ENCODE measurements at regions not wholly inside any gene's neighbourhood (a gene's known extent, or its start where the extent isn't known, plus 50 kb on each side); places are given as distances from the start of the nearest gene placed in this dataset.

DNA sequence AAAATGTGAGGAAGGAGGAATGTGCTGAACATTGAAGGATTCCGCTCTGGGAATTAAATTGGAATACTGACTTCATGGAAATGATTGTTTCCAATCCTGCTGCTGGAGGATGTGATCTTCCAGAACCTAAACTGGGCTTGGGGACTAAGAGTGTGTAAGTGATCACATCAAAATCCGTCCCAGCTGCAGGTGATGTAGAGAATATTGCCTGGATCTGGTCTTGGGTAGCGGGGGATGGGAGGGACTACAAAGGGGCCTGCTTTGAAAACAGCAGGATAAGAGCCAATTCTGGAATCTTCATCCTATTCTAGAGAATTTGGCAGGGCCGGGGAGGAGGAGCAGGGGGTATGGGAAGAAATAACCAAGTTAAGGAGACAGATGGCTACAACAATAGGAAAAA lies 552.2 kb upstream of the FZD8 start:
- H3K56ac ChIP-seq (ENCODE audit: extremely low read depth, insufficient read depth, low read length), result no peak overlapping the region
- dilution Hi-C loops (cut with HindIII; ENCODE audit: low sequenced_read_pairs, unreplicated experiment), result no loop called here

More for the DNA sequence above, 552.2 kb upstream of the FZD8 start:
- ATAC-seq (ENCODE audit: low read depth) (no peak), DNase-seq (no peak)
- H4K20me1 ChIP-seq (ENCODE audit: insufficient read depth, low read length), result no peaks in the 10 kb centered on the region
- H2AK9ac ChIP-seq (replicated peaks; ENCODE audit: low read depth, low read length, poor library complexity), result no peak overlapping the region
- H4K91ac ChIP-seq (ENCODE audit: insufficient read depth, low read depth, low read length), result no peak overlapping the region
- H3K9me1 ChIP-seq (ENCODE audit: insufficient read depth, low read length), result no peaks in the 10 kb centered on the region
- CTCF ChIA-PET, result no interaction called here
- no peak overlapping the region for H2AK5ac ChIP-seq (ENCODE audit: low read depth, low read length)
- no peak overlapping the region for H3K4me3 ChIP-seq (ENCODE audit: insufficient read depth, low read depth, low read length)
- POLR2A ChIA-PET (ENCODE audit: unreplicated experiment), result no interaction called here
- no peak overlapping the region for H2BK20ac ChIP-seq (ENCODE audit: low read depth, low read length)
- no peaks in the 10 kb centered on the region for H3K79me1 ChIP-seq (ENCODE audit: low read depth in 1 of 2, low read length in 2 of 2)
- no peak overlapping the region for H3K9ac ChIP-seq (ENCODE audit: low read depth, low read length)
- H3K27ac ChIP-seq (ENCODE audit: insufficient read depth, low read length), result no peak overlapping the region
- H3K27me3 ChIP-seq (ENCODE audit: control insufficient read depth, insufficient read depth, low read length), result no peaks in the 10 kb centered on the region
- H2AFZ ChIP-seq (replicated peaks; ENCODE audit: low read length, poor library complexity), result no peak overlapping the region
- TF ChIP-seq, protein P1, sequence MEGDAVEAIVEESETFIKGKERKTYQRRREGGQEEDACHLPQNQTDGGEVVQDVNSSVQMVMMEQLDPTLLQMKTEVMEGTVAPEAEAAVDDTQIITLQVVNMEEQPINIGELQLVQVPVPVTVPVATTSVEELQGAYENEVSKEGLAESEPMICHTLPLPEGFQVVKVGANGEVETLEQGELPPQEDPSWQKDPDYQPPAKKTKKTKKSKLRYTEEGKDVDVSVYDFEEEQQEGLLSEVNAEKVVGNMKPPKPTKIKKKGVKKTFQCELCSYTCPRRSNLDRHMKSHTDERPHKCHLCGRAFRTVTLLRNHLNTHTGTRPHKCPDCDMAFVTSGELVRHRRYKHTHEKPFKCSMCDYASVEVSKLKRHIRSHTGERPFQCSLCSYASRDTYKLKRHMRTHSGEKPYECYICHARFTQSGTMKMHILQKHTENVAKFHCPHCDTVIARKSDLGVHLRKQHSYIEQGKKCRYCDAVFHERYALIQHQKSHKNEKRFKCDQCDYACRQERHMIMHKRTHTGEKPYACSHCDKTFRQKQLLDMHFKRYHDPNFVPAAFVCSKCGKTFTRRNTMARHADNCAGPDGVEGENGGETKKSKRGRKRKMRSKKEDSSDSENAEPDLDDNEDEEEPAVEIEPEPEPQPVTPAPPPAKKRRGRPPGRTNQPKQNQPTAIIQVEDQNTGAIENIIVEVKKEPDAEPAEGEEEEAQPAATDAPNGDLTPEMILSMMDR (conservative IDR thresholded peaks at IDR 0.05; ENCODE audit: low read depth, low read length), result no peak
- TF ChIP-seq SMC3 (IDR thresholded peaks at IDR 0.05; ENCODE audit: low read depth, low read length), result no peak
- H3K9me3 ChIP-seq (ENCODE audit: control insufficient read depth, insufficient read depth, low read length), result peaks cover 7% of the 10 kb centered on the region
- no peak overlapping the region for H3K4ac ChIP-seq (ENCODE audit: low read depth, low read length)
- WGBS, 2 experiments (ENCODE audit: extremely low coverage in 2 of 2, insufficient read length in 1 of 2), result no CpG with 5 or more reads among the region's 4 CpGs
- H4K5ac ChIP-seq (ENCODE audit: low read depth, low read length), result no peak overlapping the region
- H3K23ac ChIP-seq (ENCODE audit: low read depth, low read length), result no peak overlapping the region
- H2BK5ac ChIP-seq (ENCODE audit: low read depth, low read length, poor library complexity, severe bottlenecking), result no peak overlapping the region
- in situ Hi-C loops (cut with MboI; ENCODE audit: low sequenced_read_pairs) (no loop called here), intact Hi-C loops (cut with micrococcal nuclease) (no loop called here)
- no peak overlapping the region for H3K4me2 ChIP-seq (ENCODE audit: low read depth, low read length)
- no peak overlapping the region for H3K18ac ChIP-seq (ENCODE audit: low read depth, low read length)
- BruUV-seq (replicated peaks), result no TSS peak
- no peak overlapping the region for H2BK120ac ChIP-seq (ENCODE audit: low read depth, low read length)
- no peak overlapping the region for H3K14ac ChIP-seq (replicated peaks; ENCODE audit: low read depth, low read length)
- H4K8ac ChIP-seq (ENCODE audit: low read depth in 2 of 2, low read length in 2 of 2), result no peak overlapping the region
- H3K36me3 ChIP-seq (ENCODE audit: control insufficient read depth, insufficient read depth, low read length), result no peaks in the 10 kb centered on the region
- no peak overlapping the region for H2BK15ac ChIP-seq (ENCODE audit: low read depth, low read length)
- no peaks in the 10 kb centered on the region for H3K4me1 ChIP-seq (ENCODE audit: control insufficient read depth, insufficient read depth, low read length)

All from IMR-90 (cell line).